IPS-NIHi11 (cell line): ENCODE measurements at regions not wholly inside any gene's neighbourhood (a gene's known extent, or its start where the extent isn't known, plus 50 kb on each side); places are given as distances from the start of the nearest gene placed in this dataset.

Source experiments
- DNase-seq: peaks from one replicate; pipeline ENCODE4 v3.0.0; 2012; ENCODE audit warnings: mixed read lengths, low spot score

DNA sequence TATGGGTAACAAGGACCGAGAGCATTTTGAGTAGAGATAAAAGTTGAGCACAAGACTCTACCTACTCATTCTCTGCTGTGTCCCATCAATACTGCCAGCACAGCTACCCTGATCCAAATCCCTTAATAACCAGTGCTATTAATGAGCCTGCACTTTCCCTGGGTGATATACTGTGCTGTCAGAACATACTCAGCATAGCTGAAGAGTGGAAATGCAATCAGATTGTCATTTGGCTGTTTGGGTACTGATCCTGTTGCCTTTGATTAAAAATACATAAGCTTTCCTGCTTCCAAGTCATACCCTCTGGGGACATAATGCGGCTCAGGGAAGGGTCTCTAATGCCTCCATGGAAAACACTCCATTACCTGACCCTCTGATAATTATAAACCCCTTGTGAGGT, 917.5 kb downstream of the SQOR start:
- no peak for DNase-seq

DNA sequence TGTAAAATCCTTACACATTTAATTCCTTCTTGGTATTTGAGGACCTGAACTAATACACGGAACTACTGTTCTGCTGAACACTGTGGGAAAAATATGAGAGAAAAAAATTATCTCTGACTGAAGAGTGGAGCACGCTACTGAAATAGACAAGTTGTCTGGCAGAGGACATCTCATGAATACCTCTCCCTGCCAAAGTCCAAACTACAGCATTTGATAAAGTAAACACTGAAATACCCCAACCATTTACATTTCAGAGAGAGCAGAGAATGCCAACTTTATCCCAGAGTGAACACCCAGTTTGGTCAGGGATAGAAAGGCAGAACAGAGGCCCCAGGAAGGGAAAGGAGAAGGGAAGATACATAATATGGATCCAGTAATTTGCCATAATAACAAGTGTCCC, 920.7 kb downstream of the SQOR start:
- no peak for DNase-seq

DNA sequence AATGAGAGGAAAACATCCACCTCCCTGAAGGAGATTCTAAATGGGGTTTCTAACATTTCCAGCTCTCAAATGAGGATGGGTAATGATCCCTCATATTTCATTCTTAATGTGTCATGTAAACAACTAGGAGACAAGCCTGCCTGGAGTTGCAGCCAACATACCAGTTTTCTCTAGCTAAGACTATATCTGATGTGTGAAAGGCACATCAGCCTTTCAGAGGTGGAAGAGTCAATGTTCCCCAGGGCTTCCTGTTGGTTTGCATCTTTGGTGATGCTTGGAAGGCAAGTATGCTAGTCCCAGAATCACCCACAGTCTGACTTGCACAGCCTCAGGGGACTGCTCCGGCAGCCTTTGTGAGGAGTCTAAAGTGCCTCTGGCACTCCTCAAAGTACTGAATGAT, 921.2 kb downstream of the SQOR start:
- no peak for DNase-seq

DNA sequence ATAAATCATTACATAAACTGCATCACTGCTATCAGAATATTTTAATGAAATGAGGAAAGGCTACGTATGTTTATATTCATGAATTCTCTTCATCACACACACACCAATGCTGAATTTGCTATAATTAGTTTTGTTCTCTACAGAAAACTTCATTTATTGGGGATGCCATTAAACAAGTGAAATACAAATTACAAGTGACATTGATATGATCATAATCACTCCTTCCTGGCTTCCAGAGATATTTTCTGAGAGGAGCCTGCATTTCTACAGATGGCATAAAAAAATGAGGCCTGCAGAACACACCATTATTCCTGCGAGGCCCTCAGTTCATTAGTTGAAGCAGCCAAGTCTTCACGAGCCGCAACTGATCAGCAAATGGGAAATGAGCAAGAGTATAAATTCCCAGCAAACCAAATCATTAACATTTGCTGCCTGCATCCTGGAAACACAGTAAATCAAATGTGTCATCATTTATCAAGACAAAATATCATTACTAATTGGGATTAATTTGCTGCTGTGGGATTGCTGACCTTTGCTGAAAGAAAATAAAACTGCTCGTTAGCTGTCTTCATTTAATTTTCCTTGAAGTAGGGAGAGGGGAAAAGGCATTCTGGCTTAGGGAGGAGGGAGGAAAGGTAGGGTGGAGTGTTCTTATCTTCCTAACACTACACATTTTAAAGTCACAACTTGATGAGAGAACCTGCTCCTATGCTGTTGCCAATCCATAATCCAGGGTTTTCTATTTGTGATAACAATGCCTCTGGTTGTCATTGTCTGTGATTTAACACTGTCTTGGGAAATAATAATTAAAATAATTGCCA, 921.9 kb downstream of the SQOR start:
- DNase-seq = no peak

DNA sequence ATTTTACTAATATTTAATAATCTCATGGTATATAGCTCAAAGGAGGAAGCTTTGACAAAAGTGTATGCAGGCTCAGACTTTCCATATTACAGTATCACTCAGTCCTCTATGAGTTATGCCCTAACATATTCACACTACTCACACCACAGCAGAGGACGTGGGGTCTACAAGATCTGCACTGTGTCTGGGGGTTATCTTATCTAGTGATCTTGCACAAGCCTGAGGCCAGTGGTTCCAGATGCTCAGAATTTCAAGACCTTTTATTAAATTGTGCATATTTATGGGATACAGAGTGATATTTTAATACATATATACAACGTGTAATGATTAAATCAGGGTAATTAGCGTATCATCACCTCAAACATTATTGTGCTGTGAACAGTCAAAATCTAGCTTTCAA, 933.1 kb downstream of the SQOR start:
- DNase-seq = no peak

DNA sequence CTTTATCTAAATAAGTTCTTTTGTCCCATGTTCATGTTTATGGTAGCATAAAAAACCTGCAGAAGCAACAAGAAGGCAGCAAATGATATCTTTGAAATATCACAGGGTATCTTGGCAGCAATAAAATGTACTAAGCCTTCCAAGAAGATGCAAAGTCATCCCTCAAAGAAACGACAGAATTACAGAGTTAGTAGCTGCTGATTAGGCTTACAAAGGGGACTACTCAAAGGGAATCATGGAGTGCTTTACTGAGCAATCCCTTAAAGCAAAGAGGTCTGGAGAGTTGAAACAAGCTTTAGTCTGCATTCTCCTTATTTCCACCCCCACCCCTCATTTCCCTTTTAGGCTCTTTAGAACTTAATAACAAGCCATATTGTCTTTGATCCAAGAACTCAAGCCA, 935.0 kb downstream of the SQOR start:
- no peak for DNase-seq

DNA sequence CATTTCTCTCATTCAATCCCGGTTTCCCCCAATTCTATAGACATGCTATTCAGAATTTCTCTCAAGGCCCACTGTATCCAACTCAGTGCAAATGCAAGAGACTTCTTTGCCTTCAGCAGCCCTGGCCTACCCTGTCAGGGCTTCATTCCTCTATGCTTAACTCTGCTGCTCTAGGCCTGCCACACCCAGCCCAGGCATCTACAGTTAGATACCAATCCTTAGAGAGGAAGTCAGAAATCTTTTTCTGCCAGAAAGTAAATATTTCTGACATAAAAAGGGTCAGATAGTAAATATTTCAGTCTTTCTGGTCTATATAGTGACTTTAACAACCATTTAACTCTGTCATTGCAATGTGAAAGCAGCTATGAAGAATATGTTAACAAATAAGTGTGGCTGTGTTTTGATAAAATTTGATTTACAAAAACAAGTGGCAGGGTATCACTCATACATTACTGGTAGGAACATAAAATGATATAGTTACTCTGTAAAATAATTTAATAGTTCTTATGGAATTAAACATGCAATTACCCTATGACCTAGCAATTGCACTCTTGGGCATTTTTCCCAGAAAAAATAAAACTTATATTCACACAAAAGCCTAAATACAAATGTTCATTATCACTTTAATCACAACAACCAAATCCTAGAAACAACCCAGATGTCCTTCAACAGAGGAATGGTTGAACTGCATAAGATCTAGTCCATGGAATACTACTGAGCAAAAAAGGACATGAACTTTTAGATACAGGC, 942.0 kb downstream of the SQOR start:
- DNase-seq = no peak

DNA sequence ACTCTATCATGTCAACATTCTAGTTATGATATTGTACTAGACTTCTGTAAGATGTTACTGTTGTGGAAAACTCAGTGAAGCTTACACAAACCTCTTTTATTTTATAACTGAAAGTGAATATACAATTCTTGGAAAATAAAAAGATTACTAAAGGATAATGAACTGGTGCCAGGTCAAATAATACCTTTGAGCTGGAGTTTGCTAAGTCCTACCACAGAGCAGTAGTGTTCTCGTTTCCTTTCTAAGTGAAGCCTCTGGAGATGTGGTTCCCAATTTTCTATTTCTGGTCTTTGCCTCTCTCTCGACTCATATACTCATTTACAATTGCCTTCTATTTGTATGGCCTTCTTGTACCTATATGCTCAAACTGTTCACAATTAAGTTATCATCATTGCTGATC, 942.9 kb downstream of the SQOR start:
- no peak for DNase-seq

DNA sequence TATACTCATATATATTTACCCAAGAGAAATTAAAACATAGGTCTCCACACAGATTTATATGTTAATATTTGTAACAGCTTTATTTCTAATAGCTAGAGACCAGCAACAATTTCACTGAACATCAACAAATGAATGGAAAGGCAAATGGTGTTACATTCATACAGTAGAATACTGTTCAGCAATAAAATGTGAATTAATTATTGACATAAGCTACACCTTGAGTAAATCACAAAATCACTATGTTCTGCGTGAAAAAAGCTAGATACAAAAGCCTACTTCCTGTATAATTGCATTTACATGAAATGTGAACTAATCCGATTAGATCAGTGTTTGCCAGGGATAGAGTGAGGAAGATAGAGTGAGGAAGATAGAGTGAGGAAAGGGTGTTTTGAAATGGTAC, 945.7 kb downstream of the SQOR start:
- DNase-seq = no peak

DNA sequence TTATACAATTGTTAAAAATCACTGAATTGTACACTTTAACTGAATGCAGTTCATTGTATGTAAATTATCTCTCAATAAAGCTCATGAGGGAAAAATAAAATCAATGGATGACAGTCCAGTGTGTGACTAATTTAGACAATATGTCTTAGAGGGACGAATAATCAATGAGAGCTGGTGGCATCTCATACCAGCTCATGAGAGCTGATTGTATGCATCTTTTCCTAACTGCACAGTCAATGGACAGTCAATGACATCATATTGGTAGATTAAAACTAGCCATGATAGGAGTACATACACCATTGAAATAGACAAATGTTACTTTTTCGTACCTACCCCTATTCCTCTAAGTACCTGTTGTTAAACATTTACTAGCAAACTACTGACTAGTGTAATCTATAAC, 946.1 kb downstream of the SQOR start:
- DNase-seq = no peak

DNA sequence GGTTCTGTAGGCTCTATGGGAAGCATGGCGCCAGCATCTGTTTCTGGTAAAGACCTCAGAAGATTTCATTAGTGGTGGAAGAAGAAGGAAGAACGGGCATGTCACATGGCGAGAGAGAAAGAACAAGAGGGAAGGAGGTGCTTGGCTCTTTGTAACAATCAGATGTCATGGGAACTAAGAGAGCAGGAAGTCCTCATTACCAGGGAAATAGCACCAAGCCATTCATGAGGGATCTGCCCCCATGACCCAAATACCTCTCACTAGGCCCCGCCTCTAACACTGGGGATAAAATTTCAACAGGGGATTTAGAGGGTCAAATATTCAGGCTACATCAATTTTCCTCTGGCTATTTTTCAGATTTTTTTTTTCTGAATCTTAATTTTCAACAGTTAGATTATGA, 954.3 kb downstream of the SQOR start:
- no peak for DNase-seq

DNA sequence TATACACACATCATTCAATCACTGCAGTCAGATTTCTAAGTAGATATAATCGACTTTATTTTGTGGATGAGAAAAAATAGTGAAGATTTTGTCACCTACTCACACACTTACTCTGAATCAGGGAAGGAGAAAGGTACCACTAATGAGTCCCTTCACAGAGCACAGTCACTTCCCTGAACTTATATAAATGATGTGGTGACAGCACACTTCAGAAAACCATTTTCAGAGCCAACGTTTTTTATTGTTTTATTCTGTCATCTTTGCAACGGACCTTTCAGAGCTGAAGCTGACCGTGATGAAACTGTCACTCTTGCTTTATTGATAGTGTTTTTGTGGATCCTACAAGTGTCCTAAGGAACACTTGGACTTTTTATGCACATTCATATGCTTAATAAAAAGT, 956.6 kb downstream of the SQOR start:
- no peak for DNase-seq

DNA sequence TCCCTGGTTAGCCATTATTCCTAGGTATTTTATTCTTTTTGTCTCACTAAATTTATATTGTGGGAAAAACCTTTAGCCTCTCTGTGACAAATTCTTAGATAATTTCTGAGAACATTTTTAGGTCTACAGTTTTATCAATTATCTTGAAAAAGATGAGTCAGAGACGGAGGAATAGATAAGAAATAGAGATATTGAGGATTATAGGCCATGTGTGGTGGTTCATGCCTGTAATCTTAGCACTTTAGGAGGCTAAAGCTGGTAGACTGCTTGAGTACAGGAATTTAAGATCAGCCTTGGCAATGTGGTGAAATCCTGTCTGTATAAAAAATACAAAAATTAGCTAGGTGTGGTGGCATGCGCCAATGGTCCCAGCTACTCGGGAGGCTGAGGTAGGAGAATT, 960.2 kb downstream of the SQOR start:
- no peak for DNase-seq

DNA sequence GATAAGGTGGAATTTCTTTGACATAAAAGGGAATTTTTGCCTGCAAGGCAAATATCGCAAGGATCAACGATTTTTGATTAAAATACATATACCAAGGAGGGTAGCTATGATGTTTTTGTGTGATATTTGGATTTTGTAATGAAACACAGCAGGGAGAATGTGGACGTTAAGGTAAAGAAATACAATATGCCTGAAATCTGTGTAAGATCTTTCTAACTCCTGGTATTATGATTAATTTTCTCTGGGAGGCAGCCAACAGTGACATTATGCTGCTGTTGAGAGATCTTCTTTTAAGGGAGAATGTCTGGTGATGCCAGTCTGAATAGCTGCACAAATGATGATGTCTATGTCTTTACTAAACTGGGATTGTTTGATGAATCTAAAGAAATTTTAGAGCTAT, 972.2 kb downstream of the SQOR start:
- DNase-seq = no peak

DNA sequence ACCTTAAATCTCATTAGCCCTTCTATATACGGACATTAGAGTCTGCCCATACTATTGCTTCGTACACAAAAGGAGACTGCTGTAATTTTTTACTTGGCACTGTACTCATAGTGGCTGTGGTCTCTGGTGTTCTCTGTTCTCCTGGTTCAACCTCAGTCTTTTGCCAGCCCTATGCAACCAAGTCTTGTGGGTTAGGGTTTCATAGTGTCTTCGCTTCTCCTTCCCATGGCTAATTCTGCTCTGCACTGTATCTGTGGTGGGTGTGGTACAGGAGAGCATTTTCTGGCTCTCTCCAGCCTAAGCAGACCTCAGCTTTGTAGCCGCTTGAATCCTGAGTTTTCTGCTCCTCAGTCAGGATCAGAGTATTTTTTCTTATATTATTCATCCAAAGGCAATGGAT, 981.2 kb downstream of the SQOR start:
- DNase-seq = no peak

DNA sequence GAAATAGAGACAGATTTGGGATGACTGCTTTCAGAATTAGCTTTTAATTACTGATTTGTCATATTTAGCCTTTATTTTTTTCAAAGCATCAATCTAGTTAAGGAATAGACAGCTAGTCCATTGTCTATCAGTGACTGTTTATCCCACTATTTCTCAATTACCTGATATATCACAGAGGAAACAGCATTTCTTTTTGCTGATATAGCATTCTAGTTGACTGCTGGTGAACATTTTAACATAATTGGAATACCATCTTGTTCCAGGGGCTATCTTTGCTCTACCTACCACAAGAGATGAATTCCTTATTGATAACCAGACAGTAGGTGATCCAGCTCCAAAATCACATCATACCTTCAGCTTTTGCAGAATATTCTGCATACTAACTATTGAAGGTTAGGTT, 982.7 kb downstream of the SQOR start:
- DNase-seq = no peak

DNA sequence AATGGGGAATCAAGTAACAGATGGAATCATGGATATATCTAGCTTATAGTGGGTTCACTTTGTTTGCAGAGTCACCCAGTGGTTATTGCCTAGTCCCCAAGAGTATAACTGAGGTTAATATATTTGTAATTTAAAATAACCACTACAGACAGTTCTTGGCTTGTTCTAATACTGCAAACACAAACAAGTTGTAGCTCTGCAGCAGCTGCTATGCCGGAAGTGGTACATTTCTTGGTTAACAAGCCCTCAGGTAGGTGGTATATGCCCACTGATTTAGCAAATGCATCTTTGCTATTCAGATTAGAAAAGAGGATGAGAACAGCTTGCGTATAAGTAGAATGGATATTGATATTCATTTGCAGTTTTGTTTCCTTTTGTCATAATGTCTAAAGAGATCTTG, 984.2 kb downstream of the SQOR start:
- DNase-seq = no peak

DNA sequence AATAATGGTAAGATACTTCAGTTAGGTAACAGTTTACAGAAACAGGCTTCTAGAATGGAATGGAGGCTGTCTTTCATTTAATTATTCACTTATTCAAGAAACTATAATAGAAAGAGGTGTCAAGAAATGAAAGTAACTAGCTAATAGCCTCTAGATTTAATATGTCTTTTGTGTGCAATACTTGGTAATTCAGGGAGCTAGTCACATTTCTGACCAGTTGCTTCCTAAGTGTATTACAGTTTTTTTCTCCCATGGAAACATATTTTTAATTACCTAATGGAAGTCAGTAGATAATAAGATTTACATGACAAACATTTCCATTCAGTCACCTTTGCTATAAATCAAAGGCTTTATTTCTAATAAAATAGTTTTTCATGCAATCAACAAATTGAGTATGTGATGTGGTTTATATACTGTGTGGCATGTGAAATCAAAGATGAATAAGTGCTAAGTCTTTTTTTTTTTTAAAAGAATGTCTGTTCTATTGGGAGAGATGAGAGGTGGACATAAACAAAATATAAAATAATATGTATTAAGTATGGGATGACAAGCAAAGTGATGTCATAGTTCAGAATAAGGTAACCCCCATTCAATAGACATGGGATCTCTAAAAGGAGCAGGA, 985.7 kb downstream of the SQOR start:
- no peak for DNase-seq

DNA sequence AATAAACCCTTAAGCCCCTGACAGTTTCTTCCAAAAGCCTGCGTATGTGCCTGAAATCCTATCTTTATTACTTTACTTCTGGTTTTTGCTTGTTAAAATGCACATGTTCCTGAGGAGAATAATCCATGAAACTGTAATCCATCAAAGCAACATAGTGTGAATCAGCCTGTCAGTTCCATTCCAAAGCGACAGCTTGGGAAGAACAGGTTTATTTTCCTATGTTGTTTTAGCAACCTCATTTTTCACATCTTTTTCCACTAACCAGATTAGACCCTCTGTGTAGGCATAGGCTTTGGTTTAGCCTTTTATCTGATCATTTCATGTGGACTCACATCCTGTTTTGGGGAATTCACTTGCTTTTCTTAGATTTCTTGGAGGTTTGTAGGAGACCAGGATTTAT, 988.0 kb downstream of the SQOR start:
- DNase-seq = no peak

DNA sequence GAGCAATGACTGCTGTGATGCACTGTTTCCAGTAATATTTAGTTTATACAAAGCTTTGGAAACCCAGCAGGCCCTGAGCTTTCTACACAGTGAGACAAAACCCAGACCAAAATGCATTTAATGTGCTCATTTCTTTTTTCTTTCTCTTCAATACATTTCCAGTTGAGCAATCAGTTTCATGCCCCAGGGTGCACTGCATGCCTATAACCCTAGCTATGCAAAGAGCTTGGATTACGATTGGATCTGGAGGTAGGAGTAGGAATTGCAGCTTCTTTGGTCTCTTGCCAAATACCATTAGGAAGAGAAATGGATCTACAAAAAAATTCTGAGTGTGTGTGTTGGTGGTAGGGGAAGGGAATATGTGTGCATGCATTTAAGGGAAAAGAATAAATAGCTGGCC, 1001.4 kb downstream of the SQOR start:
- no peak for DNase-seq

DNA sequence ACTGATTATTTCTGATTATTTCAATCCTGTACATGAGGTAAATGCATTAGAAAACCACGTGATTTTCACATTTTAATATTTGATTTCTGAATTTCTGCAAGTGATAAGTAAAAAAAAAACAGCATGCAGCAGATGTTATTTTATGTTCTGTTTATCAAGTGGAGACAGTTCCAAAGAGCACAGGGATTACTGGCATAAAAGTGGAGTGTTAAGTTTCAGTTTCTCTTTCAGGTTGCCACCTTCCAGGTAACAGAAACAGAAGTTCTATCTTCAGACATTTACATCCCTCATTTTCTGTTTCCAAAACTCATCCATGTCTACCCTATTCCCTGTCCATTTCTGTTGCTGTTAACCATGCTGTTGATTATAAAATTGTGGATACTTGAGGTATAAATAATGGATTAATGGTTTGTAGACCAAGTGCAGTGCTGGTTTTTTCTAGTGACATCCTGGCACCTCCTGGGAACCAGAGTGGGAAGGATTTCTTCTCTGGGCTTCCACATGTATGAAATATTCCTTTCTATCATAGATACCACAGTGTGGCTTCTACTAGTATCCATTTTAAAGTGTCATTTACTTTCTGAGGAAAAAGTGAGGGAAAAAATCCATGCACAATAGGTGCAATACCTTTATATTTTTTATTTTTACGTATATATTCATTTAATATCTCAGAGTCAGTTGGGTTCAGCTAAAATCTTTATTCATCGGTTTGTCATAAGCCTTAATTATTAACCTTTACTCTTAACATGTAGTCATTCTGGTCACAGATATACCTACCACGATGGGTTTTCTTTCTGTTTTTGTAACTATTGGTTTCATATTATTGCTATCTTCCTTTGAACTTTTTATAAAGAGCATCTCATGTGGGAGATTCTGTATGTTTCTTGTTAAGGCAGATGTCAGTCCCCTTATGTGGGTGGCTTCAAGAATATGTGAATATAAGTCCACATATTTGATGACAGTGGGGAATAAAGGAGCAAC, 1010.0 kb downstream of the SQOR start:
- DNase-seq = no peak

DNA sequence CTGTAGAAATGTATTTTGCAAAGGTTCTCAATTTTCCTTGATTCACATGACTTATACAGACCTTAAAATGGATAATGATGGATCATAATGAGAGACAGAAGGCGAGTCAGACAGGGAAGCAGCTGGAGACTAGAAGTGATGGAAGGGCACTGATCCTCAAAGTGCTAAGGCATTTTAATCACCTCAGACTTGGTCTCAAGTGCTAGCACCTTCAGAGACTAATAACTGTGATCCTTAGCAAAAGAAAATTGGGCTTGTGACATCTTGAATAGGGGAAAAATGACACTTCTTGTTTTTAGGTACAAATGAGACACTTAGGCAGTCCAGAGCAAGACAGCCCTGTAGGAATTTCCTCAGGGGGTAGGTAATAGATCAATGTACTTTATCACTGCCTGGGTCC, 1011.7 kb downstream of the SQOR start:
- no peak for DNase-seq
